ENCODE measurements at regions not wholly inside any gene's neighbourhood (a gene's known extent, or its start where the extent isn't known, plus 50 kb on each side); places are given as distances from the start of the nearest gene placed in this dataset.
"Not testable (repeated sequence)": the region's sequence is repeated elsewhere in the genome, so short reads cannot be mapped to it uniquely, and the experiment has no call there.

- no peak overlapping the region for H3K27ac Mint-ChIP-seq
- ChIA-PET POLR2A (no interaction called here), CTCF (no interaction called here)
- no peak for TF ChIP-seq CTCF (IDR thresholded peaks at IDR 0.05)
- ATAC-seq (ENCODE audit: low read depth), result no peak
- no peak for DNase-seq
- H3K4me1 Mint-ChIP-seq, result no peaks in the 10 kb centered on the region
- H3K4me3 Mint-ChIP-seq, result no peak overlapping the region
- H3K27me3 Mint-ChIP-seq, result no peaks in the 10 kb centered on the region
- intact Hi-C loops (cut with micrococcal nuclease), result no loop called here
- no peaks in the 10 kb centered on the region for H3K36me3 Mint-ChIP-seq (ENCODE audit: low read depth)
- H3K9me3 Mint-ChIP-seq, result peaks cover 3% of the 10 kb centered on the region
These were observed 1116.0 kb upstream of the TMEM132C start for GRCh38 chr12:127150956-127151355.

GRCh38 chr12:127153996-127154395, 1113.0 kb upstream of the TMEM132C start:
- POLR2A ChIA-PET, result no interaction called here
- Mint-ChIP-seq H3K9me3 (peaks cover 2% of the 10 kb centered on the region), H3K27ac (no peak overlapping the region), H3K36me3 (ENCODE audit: low read depth) (no peaks in the 10 kb centered on the region), H3K4me1 (no peaks in the 10 kb centered on the region), H3K4me3 (no peak overlapping the region), H3K27me3 (no peaks in the 10 kb centered on the region)
- ATAC-seq (ENCODE audit: low read depth), result no peak
- DNase-seq, result no peak
- intact Hi-C loops (cut with micrococcal nuclease), result no loop called here
- TF ChIP-seq CTCF (IDR thresholded peaks at IDR 0.05), result no peak
- CTCF ChIA-PET, result no interaction called here

GRCh38 chr12:127154830-127155229, 1112.1 kb upstream of the TMEM132C start:
- intact Hi-C loops (cut with micrococcal nuclease); H3K4me1 Mint-ChIP-seq; H3K36me3 Mint-ChIP-seq (ENCODE audit: low read depth); H3K9me3 Mint-ChIP-seq; H3K27me3 Mint-ChIP-seq; H3K27ac Mint-ChIP-seq; CTCF ChIA-PET; ATAC-seq (ENCODE audit: low read depth); POLR2A ChIA-PET; DNase-seq; H3K4me3 Mint-ChIP-seq: not testable (repeated sequence)

GRCh38 chr12:127155935-127156619, 1110.9 kb upstream of the TMEM132C start:
- intact Hi-C loops (cut with micrococcal nuclease); H3K27me3 Mint-ChIP-seq; H3K27ac Mint-ChIP-seq; POLR2A ChIA-PET; H3K36me3 Mint-ChIP-seq (ENCODE audit: low read depth); H3K4me1 Mint-ChIP-seq; H3K4me3 Mint-ChIP-seq; H3K9me3 Mint-ChIP-seq; DNase-seq; CTCF ChIA-PET; ATAC-seq (ENCODE audit: low read depth): not testable (repeated sequence)

- intact Hi-C loops (cut with micrococcal nuclease); H3K4me3 Mint-ChIP-seq; ATAC-seq (ENCODE audit: low read depth); CTCF ChIA-PET; H3K4me1 Mint-ChIP-seq; POLR2A ChIA-PET; H3K27ac Mint-ChIP-seq; H3K36me3 Mint-ChIP-seq (ENCODE audit: low read depth); H3K27me3 Mint-ChIP-seq; H3K9me3 Mint-ChIP-seq; DNase-seq: not testable (repeated sequence)
These were observed 1109.2 kb upstream of the TMEM132C start for GRCh38 chr12:127157501-127158366.

GRCh38 chr12:127158385-127159061, 1108.4 kb upstream of the TMEM132C start:
- Mint-ChIP-seq H3K4me3 (no peak overlapping the region), H3K36me3 (ENCODE audit: low read depth) (no peaks in the 10 kb centered on the region), H3K27me3 (no peaks in the 10 kb centered on the region), H3K9me3 (peaks cover 2% of the 10 kb centered on the region), H3K4me1 (no peaks in the 10 kb centered on the region), H3K27ac (no peak overlapping the region)
- no peak for DNase-seq
- no peak for TF ChIP-seq CTCF (IDR thresholded peaks at IDR 0.05)
- ChIA-PET CTCF (no interaction called here), POLR2A (no interaction called here)
- ATAC-seq (ENCODE audit: low read depth), result no peak
- intact Hi-C loops (cut with micrococcal nuclease), result no loop called here

Data from activated B cell treated with CpG ODN at 0.5 μM for 24 hours (primary cell).